ENCODE measurements at regions not wholly inside any gene's neighbourhood (a gene's known extent, or its start where the extent isn't known, plus 50 kb on each side); places are given as distances from the start of the nearest gene placed in this dataset.

DNA sequence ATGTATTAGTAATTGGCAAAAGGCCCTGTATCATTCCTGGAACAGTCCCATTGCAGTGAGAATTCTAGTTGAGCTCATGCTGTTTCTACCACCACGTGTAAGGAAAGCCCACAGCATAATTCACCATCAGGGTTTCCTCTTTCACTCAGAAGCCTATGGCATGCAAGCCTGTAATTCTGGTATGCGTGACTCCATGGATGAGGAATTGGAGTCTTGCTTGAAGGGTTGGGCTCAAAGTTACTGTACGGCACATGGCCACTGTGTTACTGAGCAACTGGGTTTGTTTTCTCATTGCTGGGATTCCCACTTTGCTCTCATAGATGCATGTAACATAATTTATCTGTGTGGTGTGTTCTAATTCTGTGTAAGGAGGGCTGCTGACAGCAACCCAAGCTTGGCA is 132.3 kb upstream of the NR3C2 start:
- BruUV-seq (replicated peaks) = no TSS peak
- ChIA-PET POLR2A (no interaction called here), CTCF (no interaction called here)
- Mint-ChIP-seq H3K9me3 (ENCODE audit: unreplicated experiment) (no peaks in the 10 kb centered on the region), H3K4me1 (ENCODE audit: low read depth, unreplicated experiment) (no peaks in the 10 kb centered on the region), H3K4me3 (ENCODE audit: unreplicated experiment) (no peak overlapping the region), H3K36me3 (ENCODE audit: insufficient read depth, unreplicated experiment) (no peaks in the 10 kb centered on the region), H3K27ac (ENCODE audit: unreplicated experiment) (no peak overlapping the region), H3K27me3 (ENCODE audit: insufficient read depth, unreplicated experiment) (no peaks in the 10 kb centered on the region)
- H3K9me3 ChIP-seq = peaks cover 3% of the 10 kb centered on the region; the same call in 1 of the 2 replicates
- no peak overlapping the region for H3K4me3 ChIP-seq (ENCODE audit: low read depth, low read length)
- no peaks in the 10 kb centered on the region for H3K27me3 ChIP-seq (replicated peaks; ENCODE audit: control insufficient read depth, insufficient read depth, low read length)
- TF ChIP-seq, protein P1, sequence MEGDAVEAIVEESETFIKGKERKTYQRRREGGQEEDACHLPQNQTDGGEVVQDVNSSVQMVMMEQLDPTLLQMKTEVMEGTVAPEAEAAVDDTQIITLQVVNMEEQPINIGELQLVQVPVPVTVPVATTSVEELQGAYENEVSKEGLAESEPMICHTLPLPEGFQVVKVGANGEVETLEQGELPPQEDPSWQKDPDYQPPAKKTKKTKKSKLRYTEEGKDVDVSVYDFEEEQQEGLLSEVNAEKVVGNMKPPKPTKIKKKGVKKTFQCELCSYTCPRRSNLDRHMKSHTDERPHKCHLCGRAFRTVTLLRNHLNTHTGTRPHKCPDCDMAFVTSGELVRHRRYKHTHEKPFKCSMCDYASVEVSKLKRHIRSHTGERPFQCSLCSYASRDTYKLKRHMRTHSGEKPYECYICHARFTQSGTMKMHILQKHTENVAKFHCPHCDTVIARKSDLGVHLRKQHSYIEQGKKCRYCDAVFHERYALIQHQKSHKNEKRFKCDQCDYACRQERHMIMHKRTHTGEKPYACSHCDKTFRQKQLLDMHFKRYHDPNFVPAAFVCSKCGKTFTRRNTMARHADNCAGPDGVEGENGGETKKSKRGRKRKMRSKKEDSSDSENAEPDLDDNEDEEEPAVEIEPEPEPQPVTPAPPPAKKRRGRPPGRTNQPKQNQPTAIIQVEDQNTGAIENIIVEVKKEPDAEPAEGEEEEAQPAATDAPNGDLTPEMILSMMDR (IDR thresholded peaks at IDR 0.05; ENCODE audit: insufficient read depth in 1 of 2, low read depth in 1 of 2, low read length in 1 of 2, severe bottlenecking in 1 of 2, unreplicated experiment in 1 of 2) = no peak
- no peaks in the 10 kb centered on the region for H3K4me1 ChIP-seq
- no peak for DNase-seq
- intact Hi-C loops (cut with micrococcal nuclease; ENCODE audit: unreplicated experiment) = no loop called here
- H3K36me3 ChIP-seq (ENCODE audit: control insufficient read depth, insufficient read depth, low read length) = no peaks in the 10 kb centered on the region

DNA sequence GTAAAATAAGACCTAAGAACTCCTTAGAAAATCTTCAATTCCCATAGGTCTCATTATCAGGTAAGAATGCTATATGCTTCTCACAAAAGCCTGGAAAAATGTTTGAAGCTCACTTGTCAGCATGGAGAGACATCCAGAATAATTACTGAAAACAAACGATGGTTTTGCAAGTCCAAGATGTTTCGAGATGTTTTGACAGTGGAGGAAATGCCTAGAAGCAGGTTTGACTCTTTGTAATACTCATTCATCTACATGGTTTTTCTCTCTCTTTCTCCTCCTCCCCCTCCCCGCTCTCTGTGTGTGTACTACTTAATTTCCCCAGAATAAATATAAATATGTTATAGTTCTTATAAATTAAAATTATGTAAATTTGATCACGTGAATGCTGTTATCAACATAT is 131.9 kb upstream of the NR3C2 start:
- POLR2A ChIA-PET = no interaction called here
- BruUV-seq (replicated peaks) = no TSS peak
- Mint-ChIP-seq H3K27ac (ENCODE audit: unreplicated experiment) (no peak overlapping the region), H3K4me1 (ENCODE audit: low read depth, unreplicated experiment) (no peaks in the 10 kb centered on the region), H3K36me3 (ENCODE audit: insufficient read depth, unreplicated experiment) (no peaks in the 10 kb centered on the region), H3K9me3 (ENCODE audit: unreplicated experiment) (peaks cover 3% of the 10 kb centered on the region), H3K4me3 (ENCODE audit: unreplicated experiment) (no peak overlapping the region), H3K27me3 (ENCODE audit: insufficient read depth, unreplicated experiment) (no peaks in the 10 kb centered on the region)
- CTCF ChIA-PET = no interaction called here
- Histone ChIP-seq H3K9me3 (peaks cover 3% of the 10 kb centered on the region; the same call in 1 of the 2 replicates), H3K4me1 (no peaks in the 10 kb centered on the region), H3K36me3 (ENCODE audit: control insufficient read depth, insufficient read depth, low read length) (no peaks in the 10 kb centered on the region), H3K4me3 (ENCODE audit: low read depth, low read length) (no peak overlapping the region), H3K27me3 (replicated peaks; ENCODE audit: control insufficient read depth, insufficient read depth, low read length) (no peaks in the 10 kb centered on the region)
- TF ChIP-seq, protein P1 (IDR thresholded peaks at IDR 0.05; ENCODE audit: insufficient read depth in 1 of 2, low read depth in 1 of 2, low read length in 1 of 2, severe bottlenecking in 1 of 2, unreplicated experiment in 1 of 2) = no peak
- intact Hi-C loops (cut with micrococcal nuclease; ENCODE audit: unreplicated experiment) = no loop called here
- no peak for DNase-seq

DNA sequence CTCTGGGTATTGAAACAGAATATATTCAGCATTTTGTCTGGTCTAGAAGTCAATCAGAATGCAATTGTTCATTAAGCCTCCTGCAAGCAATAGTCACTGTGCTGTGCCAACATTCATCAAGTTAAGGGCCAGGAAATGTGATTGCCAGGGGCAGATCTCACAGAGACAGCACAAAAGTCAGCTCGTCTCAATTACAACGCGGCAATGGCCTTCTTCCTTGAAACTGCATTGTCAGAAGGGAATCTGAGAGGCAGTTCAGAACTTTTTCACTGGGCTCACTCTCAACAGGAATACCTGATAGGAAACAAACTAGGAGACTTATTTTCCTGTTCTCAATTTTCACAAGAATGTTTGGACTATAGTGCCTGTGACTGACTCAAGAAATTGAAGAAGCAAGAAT is 131.1 kb upstream of the NR3C2 start:
- no peak overlapping the region for H3K27ac Mint-ChIP-seq (ENCODE audit: unreplicated experiment)
- intact Hi-C loops (cut with micrococcal nuclease; ENCODE audit: unreplicated experiment) = no loop called here
- H3K9me3 Mint-ChIP-seq (ENCODE audit: unreplicated experiment) = peaks cover 10% of the 10 kb centered on the region
- no peaks in the 10 kb centered on the region for H3K36me3 Mint-ChIP-seq (ENCODE audit: insufficient read depth, unreplicated experiment)
- H3K27me3 ChIP-seq (replicated peaks; ENCODE audit: control insufficient read depth, insufficient read depth, low read length) = no peaks in the 10 kb centered on the region
- H3K9me3 ChIP-seq = peaks cover 3% of the 10 kb centered on the region; the same call in 1 of the 2 replicates
- no peaks in the 10 kb centered on the region for H3K27me3 Mint-ChIP-seq (ENCODE audit: insufficient read depth, unreplicated experiment)
- no peaks in the 10 kb centered on the region for H3K36me3 ChIP-seq (ENCODE audit: control insufficient read depth, insufficient read depth, low read length)
- CTCF ChIA-PET = no interaction called here
- no peak for DNase-seq
- H3K4me3 ChIP-seq (ENCODE audit: low read depth, low read length) = no peak overlapping the region
- POLR2A ChIA-PET = no interaction called here
- H3K4me3 Mint-ChIP-seq (ENCODE audit: unreplicated experiment) = no peak overlapping the region
- no TSS peak for BruUV-seq (replicated peaks)
- no peaks in the 10 kb centered on the region for H3K4me1 ChIP-seq
- no peaks in the 10 kb centered on the region for H3K4me1 Mint-ChIP-seq (ENCODE audit: low read depth, unreplicated experiment)
- TF ChIP-seq, protein P1 (IDR thresholded peaks at IDR 0.05; ENCODE audit: insufficient read depth in 1 of 2, low read depth in 1 of 2, low read length in 1 of 2, severe bottlenecking in 1 of 2, unreplicated experiment in 1 of 2) = no peak
